ENCODE measurements at regions not wholly inside any gene's neighbourhood (a gene's known extent, or its start where the extent isn't known, plus 50 kb on each side); places are given as distances from the start of the nearest gene placed in this dataset.

DNA sequence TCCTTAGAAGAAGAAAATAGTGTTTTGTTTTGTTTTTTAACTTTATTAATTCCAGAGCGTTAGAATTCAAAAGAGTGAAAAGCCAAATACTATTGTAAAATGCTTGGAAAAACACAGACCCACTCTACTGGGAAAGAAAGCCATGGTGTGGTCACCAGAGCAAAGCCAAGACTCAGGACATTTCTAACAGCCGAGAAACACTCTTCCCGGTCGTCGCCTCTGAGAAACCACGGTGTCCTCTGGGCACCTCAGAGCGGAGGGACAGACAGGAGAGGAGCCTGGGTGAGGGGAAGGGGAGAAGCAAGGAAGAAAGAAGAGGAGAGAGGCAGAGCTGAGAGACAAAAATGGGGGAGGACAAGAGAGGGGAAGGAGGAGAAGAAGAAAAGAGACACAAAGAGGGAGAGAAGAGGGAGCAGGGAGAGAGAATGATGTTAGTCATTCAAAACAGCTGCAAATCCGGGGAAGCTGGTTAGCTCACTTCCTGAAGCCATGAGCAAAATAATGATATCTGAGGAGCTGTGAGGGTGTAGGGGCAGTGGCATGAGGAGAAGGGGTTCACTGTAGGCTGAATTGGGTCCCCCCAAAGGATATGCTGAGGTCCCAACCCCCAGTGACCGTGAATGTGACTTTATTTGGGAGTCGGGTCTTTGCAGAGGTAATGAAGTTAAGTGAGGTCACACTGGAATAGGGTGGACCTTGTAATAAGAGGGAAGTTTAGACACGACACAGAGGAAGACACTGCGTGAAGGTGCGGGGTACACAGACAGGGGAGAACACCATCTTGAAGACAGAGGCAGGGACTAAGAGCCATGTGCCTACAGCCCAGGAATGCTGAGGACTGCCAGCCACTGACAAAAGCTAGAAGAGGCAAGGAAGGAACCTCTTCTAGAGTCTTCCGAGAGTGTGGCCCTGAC lies 58.2 kb upstream of the DMRTB1 start:
- DNase-seq (ENCODE audit: low read depth): no peak
- Histone ChIP-seq H3K36me3 (ENCODE audit: control insufficient read depth, insufficient read depth, low read length) (no peaks in the 10 kb centered on the region), H3K4me3 (ENCODE audit: low read depth, low read length) (no peak overlapping the region), H3K27me3 (ENCODE audit: control insufficient read depth, insufficient read depth, low read length) (no peaks in the 10 kb centered on the region)
- TF ChIP-seq, protein P1, sequence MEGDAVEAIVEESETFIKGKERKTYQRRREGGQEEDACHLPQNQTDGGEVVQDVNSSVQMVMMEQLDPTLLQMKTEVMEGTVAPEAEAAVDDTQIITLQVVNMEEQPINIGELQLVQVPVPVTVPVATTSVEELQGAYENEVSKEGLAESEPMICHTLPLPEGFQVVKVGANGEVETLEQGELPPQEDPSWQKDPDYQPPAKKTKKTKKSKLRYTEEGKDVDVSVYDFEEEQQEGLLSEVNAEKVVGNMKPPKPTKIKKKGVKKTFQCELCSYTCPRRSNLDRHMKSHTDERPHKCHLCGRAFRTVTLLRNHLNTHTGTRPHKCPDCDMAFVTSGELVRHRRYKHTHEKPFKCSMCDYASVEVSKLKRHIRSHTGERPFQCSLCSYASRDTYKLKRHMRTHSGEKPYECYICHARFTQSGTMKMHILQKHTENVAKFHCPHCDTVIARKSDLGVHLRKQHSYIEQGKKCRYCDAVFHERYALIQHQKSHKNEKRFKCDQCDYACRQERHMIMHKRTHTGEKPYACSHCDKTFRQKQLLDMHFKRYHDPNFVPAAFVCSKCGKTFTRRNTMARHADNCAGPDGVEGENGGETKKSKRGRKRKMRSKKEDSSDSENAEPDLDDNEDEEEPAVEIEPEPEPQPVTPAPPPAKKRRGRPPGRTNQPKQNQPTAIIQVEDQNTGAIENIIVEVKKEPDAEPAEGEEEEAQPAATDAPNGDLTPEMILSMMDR (IDR thresholded peaks at IDR 0.05; ENCODE audit: insufficient read depth, low read length, poor library complexity, severe bottlenecking): no peak

- TF ChIP-seq, protein P1 (IDR thresholded peaks at IDR 0.05; ENCODE audit: insufficient read depth, low read length, poor library complexity, severe bottlenecking): no peak
- Histone ChIP-seq H3K36me3 (ENCODE audit: control insufficient read depth, insufficient read depth, low read length) (no peaks in the 10 kb centered on the region), H3K4me3 (ENCODE audit: low read depth, low read length) (no peak overlapping the region), H3K27me3 (ENCODE audit: control insufficient read depth, insufficient read depth, low read length) (no peaks in the 10 kb centered on the region)
- DNase-seq (ENCODE audit: low read depth): no peak
Measured at GRCh38 chr1:53401813-53402745, 57.1 kb upstream of the DMRTB1 start.

- TF ChIP-seq, protein P1 (IDR thresholded peaks at IDR 0.05; ENCODE audit: insufficient read depth, low read length, poor library complexity, severe bottlenecking): no peak
- Histone ChIP-seq H3K36me3 (ENCODE audit: control insufficient read depth, insufficient read depth, low read length) (no peaks in the 10 kb centered on the region), H3K4me3 (ENCODE audit: low read depth, low read length) (no peak overlapping the region), H3K27me3 (ENCODE audit: control insufficient read depth, insufficient read depth, low read length) (no peaks in the 10 kb centered on the region)
- no peak for DNase-seq (ENCODE audit: low read depth)
Measured at GRCh38 chr1:53402891-53403655, 56.1 kb upstream of the DMRTB1 start.

GRCh38 chr1:53405737-53406136 lies 53.5 kb upstream of the DMRTB1 start:
- no peak for DNase-seq (ENCODE audit: low read depth)
- TF ChIP-seq, protein P1 (IDR thresholded peaks at IDR 0.05; ENCODE audit: insufficient read depth, low read length, poor library complexity, severe bottlenecking): no peak

GRCh38 chr1:53406551-53407235 lies 52.5 kb upstream of the DMRTB1 start:
- Histone ChIP-seq H3K27me3 (ENCODE audit: control insufficient read depth, insufficient read depth, low read length) (no peaks in the 10 kb centered on the region), H3K36me3 (ENCODE audit: control insufficient read depth, insufficient read depth, low read length) (no peaks in the 10 kb centered on the region), H3K4me3 (ENCODE audit: low read depth, low read length) (no peak overlapping the region)
- TF ChIP-seq, protein P1 (IDR thresholded peaks at IDR 0.05; ENCODE audit: insufficient read depth, low read length, poor library complexity, severe bottlenecking): no peak
- DNase-seq (ENCODE audit: low read depth): no peak

More at GRCh38 chr1:53405737-53406136, 53.5 kb upstream of the DMRTB1 start:
- Histone ChIP-seq H3K4me3 (ENCODE audit: low read depth, low read length) (no peak overlapping the region), H3K27me3 (ENCODE audit: control insufficient read depth, insufficient read depth, low read length) (no peaks in the 10 kb centered on the region), H3K36me3 (ENCODE audit: control insufficient read depth, insufficient read depth, low read length) (no peaks in the 10 kb centered on the region)

Data from kidney epithelial cell (primary cell).